H1 (cell line): ENCODE measurements at regions not wholly inside any gene's neighbourhood (a gene's known extent, or its start where the extent isn't known, plus 50 kb on each side); places are given as distances from the start of the nearest gene placed in this dataset.

Experiments used
- CBX8 ChIP-seq: fragments of 300-800, 300-1000 bp; sonication (generic); IDR thresholded peaks from 2 replicates; pipeline ENCODE4 v1.7.1; 2016; ENCODE audit warnings: low read depth, low read length, borderline replicate concordance
- POLR2A ChIP-seq, 2 experiments: IDR thresholded peaks; 1 replicate in 1 of 2; 2 replicates in 1 of 2; pipeline ENCODE4 v1.6.1; 2011; ENCODE audit warnings: low read depth in 2 of 2, low read length in 2 of 2, mild to moderate bottlenecking in 2 of 2; ENCODE audit errors: control extremely low read depth in 1 of 2
- POLR2AphosphoS5 ChIP-seq: IDR thresholded peaks from 2 replicates; pipeline ENCODE4 v1.6.1; 2011; ENCODE audit warnings: low read depth, low read length

DNA sequence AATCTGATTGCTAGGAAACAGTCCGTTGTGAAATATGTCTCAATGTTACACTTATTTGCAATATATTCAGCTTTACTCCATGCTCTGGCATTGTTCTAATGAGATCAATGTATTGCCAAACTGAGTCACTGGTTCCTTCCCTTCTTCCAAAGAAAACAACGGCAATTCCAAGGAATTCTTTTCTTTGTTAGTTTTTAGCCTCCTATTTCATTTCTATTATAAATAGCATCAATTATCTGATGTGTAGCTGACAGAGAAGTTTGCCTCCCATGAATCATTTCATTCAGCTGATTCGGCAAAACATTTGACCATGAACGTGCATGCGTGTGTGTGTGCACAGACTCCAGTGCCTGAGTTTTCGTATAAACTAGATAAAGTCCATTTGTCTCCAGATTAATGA is 346.8 kb downstream of the ETS1 start (continued):
- TF ChIP-seq CBX8 (no peak), POLR2A (IDR thresholded peaks at IDR 0.05; ENCODE audit: control extremely low read depth in 1 of 2, low read depth in 2 of 2, low read length in 2 of 2) (no peak), POLR2AphosphoS5 (no peak)
